ENCODE measurements at regions not wholly inside any gene's neighbourhood (a gene's known extent, or its start where the extent isn't known, plus 50 kb on each side); places are given as distances from the start of the nearest gene placed in this dataset.

DNA sequence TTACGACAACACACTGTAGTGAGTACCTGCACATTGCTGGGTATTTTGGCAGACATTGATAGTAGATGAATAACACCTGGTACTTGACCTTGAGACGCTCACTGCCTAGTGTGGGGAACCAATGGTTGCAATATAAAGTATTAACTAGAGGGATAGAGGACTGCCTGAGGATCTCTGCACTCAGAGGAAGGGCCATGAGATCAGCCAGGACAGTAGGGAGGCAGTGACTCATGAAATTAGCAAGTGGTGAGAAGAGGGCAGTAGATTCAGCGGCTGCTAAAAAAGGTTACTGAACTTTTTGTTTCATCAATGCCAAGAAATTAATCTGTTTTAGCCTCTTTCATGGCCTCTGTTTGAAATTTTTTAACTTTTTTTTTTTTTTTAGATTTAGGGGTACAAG is 250.8 kb upstream of the TCF4 start:
- Histone ChIP-seq H2AFZ (ENCODE audit: low read length) (no peak overlapping the region), H3K36me3 (ENCODE audit: insufficient read depth, low read length) (no peaks in the 10 kb centered on the region), H3K27me3 (ENCODE audit: insufficient read depth, low read length) (no peaks in the 10 kb centered on the region), H3K9me3 (ENCODE audit: low read length) (no peaks in the 10 kb centered on the region), H3K4me3 (ENCODE audit: low read depth, low read length, poor library complexity, severe bottlenecking) (no peak overlapping the region), H3K27ac (ENCODE audit: low read depth, low read length, poor library complexity, severe bottlenecking) (no peak overlapping the region), H3K79me2 (ENCODE audit: insufficient read depth, low read length) (no peaks in the 10 kb centered on the region), H4K20me1 (ENCODE audit: insufficient read depth, low read length) (no peaks in the 10 kb centered on the region), H3K9me2 (ENCODE audit: low read depth, low read length) (no peaks in the 10 kb centered on the region), H3K9ac (ENCODE audit: low read length) (no peak overlapping the region), H3K4me2 (ENCODE audit: low read length) (no peak overlapping the region), H3K4me1 (ENCODE audit: insufficient read depth, low read length, severe bottlenecking) (no peaks in the 10 kb centered on the region), H3F3A (ENCODE audit: insufficient read depth, low read length) (no peaks in the 10 kb centered on the region)
- TF ChIP-seq CTCF (IDR thresholded peaks at IDR 0.05; ENCODE audit: low read length) (no peak), EZH2 (IDR thresholded peaks at IDR 0.05; ENCODE audit: borderline replicate concordance, low read length) (no peak)

DNA sequence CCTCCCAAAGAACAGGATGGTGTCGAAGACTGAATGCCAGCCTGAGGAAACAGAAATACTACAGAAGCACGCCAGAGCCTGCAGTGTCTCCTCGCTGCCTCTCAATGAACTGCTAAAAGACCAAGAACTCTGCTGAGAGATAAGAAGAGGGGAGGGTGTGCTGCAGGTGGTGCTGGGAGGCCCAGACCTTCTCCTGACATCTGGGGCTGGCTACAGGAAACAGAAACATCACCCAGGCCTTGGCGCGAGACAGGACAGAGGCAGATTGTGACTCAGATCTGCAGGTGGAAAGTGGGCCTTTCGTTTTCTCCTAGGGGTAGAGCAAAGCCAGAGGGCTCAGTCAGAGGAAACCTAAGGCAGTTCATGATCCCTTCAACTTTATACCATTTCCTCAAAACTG is 250.3 kb upstream of the TCF4 start:
- Histone ChIP-seq H3K9me3 (ENCODE audit: low read length) (no peaks in the 10 kb centered on the region), H3K4me2 (ENCODE audit: low read length) (no peak overlapping the region), H2AFZ (ENCODE audit: low read length) (no peak overlapping the region), H3F3A (ENCODE audit: insufficient read depth, low read length) (no peaks in the 10 kb centered on the region), H3K4me3 (ENCODE audit: low read depth, low read length, poor library complexity, severe bottlenecking) (no peak overlapping the region), H3K9ac (ENCODE audit: low read length) (no peak overlapping the region), H3K9me2 (ENCODE audit: low read depth, low read length) (no peaks in the 10 kb centered on the region), H3K27ac (ENCODE audit: low read depth, low read length, poor library complexity, severe bottlenecking) (no peak overlapping the region), H3K4me1 (ENCODE audit: insufficient read depth, low read length, severe bottlenecking) (no peaks in the 10 kb centered on the region), H3K27me3 (ENCODE audit: insufficient read depth, low read length) (no peaks in the 10 kb centered on the region), H4K20me1 (ENCODE audit: insufficient read depth, low read length) (no peaks in the 10 kb centered on the region), H3K79me2 (ENCODE audit: insufficient read depth, low read length) (no peaks in the 10 kb centered on the region), H3K36me3 (ENCODE audit: insufficient read depth, low read length) (no peaks in the 10 kb centered on the region)
- TF ChIP-seq EZH2 (IDR thresholded peaks at IDR 0.05; ENCODE audit: borderline replicate concordance, low read length): no peak
- TF ChIP-seq CTCF (IDR thresholded peaks at IDR 0.05; ENCODE audit: low read length): no peak

GRCh38 chr18:55833543-55833942 is 245.6 kb upstream of the TCF4 start:
- H3K27ac ChIP-seq (ENCODE audit: low read depth, low read length, poor library complexity, severe bottlenecking): no peak overlapping the region
- TF ChIP-seq CTCF (IDR thresholded peaks at IDR 0.05; ENCODE audit: low read length): no peak
- TF ChIP-seq EZH2 (IDR thresholded peaks at IDR 0.05; ENCODE audit: borderline replicate concordance, low read length): no peak
- H3K9ac ChIP-seq (ENCODE audit: low read length): no peak overlapping the region

More at GRCh38 chr18:55833543-55833942, 245.6 kb upstream of the TCF4 start:
- Histone ChIP-seq H3K4me2 (ENCODE audit: low read length) (no peak overlapping the region), H3K9me2 (ENCODE audit: low read depth, low read length) (no peaks in the 10 kb centered on the region), H3K27me3 (ENCODE audit: insufficient read depth, low read length) (no peaks in the 10 kb centered on the region), H2AFZ (ENCODE audit: low read length) (no peak overlapping the region), H4K20me1 (ENCODE audit: insufficient read depth, low read length) (no peaks in the 10 kb centered on the region), H3F3A (ENCODE audit: insufficient read depth, low read length) (no peaks in the 10 kb centered on the region), H3K79me2 (ENCODE audit: insufficient read depth, low read length) (no peaks in the 10 kb centered on the region), H3K36me3 (ENCODE audit: insufficient read depth, low read length) (no peaks in the 10 kb centered on the region), H3K4me1 (ENCODE audit: insufficient read depth, low read length, severe bottlenecking) (no peaks in the 10 kb centered on the region), H3K4me3 (ENCODE audit: low read depth, low read length, poor library complexity, severe bottlenecking) (no peak overlapping the region), H3K9me3 (ENCODE audit: low read length) (no peaks in the 10 kb centered on the region)

All from OCI-LY1 (cell line).